ENCODE measurements at regions not wholly inside any gene's neighbourhood (a gene's known extent, or its start where the extent isn't known, plus 50 kb on each side); places are given as distances from the start of the nearest gene placed in this dataset.

GRCh38 chr13:69300131-69300530, 807.5 kb upstream of the ATXN8OS start:
- Mint-ChIP-seq H3K27ac (no peak overlapping the region), H3K27me3 (ENCODE audit: low read depth in 2 of 2) (no peaks in the 10 kb centered on the region), H3K4me3 (no peak overlapping the region), H3K4me1 (no peaks in the 10 kb centered on the region), H3K36me3 (peaks cover 24% of the 10 kb centered on the region), H3K9me3 (peaks cover 15 to 23% of the 10 kb centered on the region in 2 donors)
- H3K4me1 ChIP-seq (ENCODE audit: control insufficient read depth, insufficient read depth, low read length), result no peaks in the 10 kb centered on the region
- ATAC-seq, result no peak
- no peak for DNase-seq
- no peak overlapping the region for H3K27ac ChIP-seq (ENCODE audit: low read length)
- H3K27me3 ChIP-seq (ENCODE audit: control insufficient read depth, insufficient read depth, low read length), result no peaks in the 10 kb centered on the region
- no peak overlapping the region for H3K4me3 ChIP-seq (ENCODE audit: low read length)
- H3K36me3 ChIP-seq (ENCODE audit: control insufficient read depth, insufficient read depth, low read length), result no peaks in the 10 kb centered on the region
- 40% methylated on average over 2 of the region's 2 CpGs for WGBS (ENCODE audit: insufficient coverage)
- TF ChIP-seq CTCF (IDR thresholded peaks at IDR 0.05), result no peak
- intact Hi-C loops (cut with micrococcal nuclease), result no loop called here
- no peaks in the 10 kb centered on the region for H3K9me3 ChIP-seq (ENCODE audit: control insufficient read depth, insufficient read depth, low read length)

GRCh38 chr13:69296130-69296529, 811.5 kb upstream of the ATXN8OS start:
- DNase-seq, result no peak
- no CpG with 5 or more reads among the region's 1 CpG for WGBS (ENCODE audit: insufficient coverage)
- Histone ChIP-seq H3K27ac (ENCODE audit: low read length) (no peak overlapping the region), H3K27me3 (ENCODE audit: control insufficient read depth, insufficient read depth, low read length) (no peaks in the 10 kb centered on the region), H3K4me1 (ENCODE audit: control insufficient read depth, insufficient read depth, low read length) (no peaks in the 10 kb centered on the region), H3K4me3 (ENCODE audit: low read length) (no peak overlapping the region), H3K9me3 (ENCODE audit: control insufficient read depth, insufficient read depth, low read length) (no peaks in the 10 kb centered on the region), H3K36me3 (ENCODE audit: control insufficient read depth, insufficient read depth, low read length) (no peaks in the 10 kb centered on the region)
- no peak overlapping the region for H3K4me3 Mint-ChIP-seq
- intact Hi-C loops (cut with micrococcal nuclease), result no loop called here
- no peak for ATAC-seq
- peaks cover 19% of the 10 kb centered on the region for H3K36me3 Mint-ChIP-seq
- TF ChIP-seq CTCF (IDR thresholded peaks at IDR 0.05), result no peak
- peaks cover 20 to 25% of the 10 kb centered on the region in 2 donors for H3K9me3 Mint-ChIP-seq
- H3K27me3 Mint-ChIP-seq (ENCODE audit: low read depth in 2 of 2), result no peaks in the 10 kb centered on the region
- H3K27ac Mint-ChIP-seq, result no peak overlapping the region
- no peaks in the 10 kb centered on the region for H3K4me1 Mint-ChIP-seq

- no peak for TF ChIP-seq CTCF (IDR thresholded peaks at IDR 0.05)
- H3K27ac Mint-ChIP-seq, result no peak overlapping the region
- no peaks in the 10 kb centered on the region for H3K4me1 Mint-ChIP-seq
- DNase-seq, result no peak
- no peaks in the 10 kb centered on the region for H3K9me3 ChIP-seq (ENCODE audit: control insufficient read depth, insufficient read depth, low read length)
- H3K27me3 Mint-ChIP-seq (ENCODE audit: low read depth in 2 of 2), result no peaks in the 10 kb centered on the region
- no peaks in the 10 kb centered on the region for H3K36me3 ChIP-seq (ENCODE audit: control insufficient read depth, insufficient read depth, low read length)
- ATAC-seq, result no peak
- H3K4me3 ChIP-seq (ENCODE audit: low read length), result no peak overlapping the region
- H3K4me3 Mint-ChIP-seq, result no peak overlapping the region
- 83% methylated on average over 1 of the region's 2 CpGs for WGBS (ENCODE audit: insufficient coverage)
- intact Hi-C loops (cut with micrococcal nuclease), result no loop called here
- no peaks in the 10 kb centered on the region for H3K4me1 ChIP-seq (ENCODE audit: control insufficient read depth, insufficient read depth, low read length)
- H3K36me3 Mint-ChIP-seq, result no peaks in the 10 kb centered on the region
- H3K9me3 Mint-ChIP-seq, result peaks cover 14 to 15% of the 10 kb centered on the region in 2 donors
- no peaks in the 10 kb centered on the region for H3K27me3 ChIP-seq (ENCODE audit: control insufficient read depth, insufficient read depth, low read length)
- no peak overlapping the region for H3K27ac ChIP-seq (ENCODE audit: low read length)
These were observed 814.7 kb upstream of the ATXN8OS start for GRCh38 chr13:69292789-69293425.

DNA sequence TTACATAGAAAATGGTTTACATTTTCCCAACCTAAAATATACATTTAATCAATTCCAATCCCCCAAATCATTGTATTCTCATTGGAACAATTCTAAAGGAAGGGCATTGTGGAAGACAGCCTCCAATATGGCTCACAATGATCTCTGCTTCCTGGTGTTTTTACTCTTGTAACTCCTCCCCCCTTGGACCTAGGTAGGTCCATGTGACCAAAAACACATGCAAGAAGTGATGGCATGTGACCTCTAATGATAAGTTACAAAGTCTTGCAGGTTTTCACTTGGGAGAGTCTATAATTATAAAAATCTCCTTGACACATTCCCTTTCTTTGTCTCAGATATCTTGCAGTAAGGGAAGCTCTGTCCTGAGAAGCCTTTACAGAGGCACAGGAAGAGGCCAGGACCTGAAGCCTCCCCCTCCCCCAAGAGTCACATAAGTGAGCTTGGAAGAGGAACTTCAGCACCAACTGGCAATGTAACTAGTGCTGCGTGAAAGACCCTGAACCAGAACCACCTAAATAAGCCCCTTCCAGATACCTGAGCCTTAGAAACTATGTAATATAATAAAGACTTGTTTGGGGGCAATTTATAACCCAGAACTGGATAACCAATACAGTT, 816.2 kb upstream of the ATXN8OS start:
- no CpG with 5 or more reads among the region's 1 CpG for WGBS (ENCODE audit: insufficient coverage)
- Mint-ChIP-seq H3K27me3 (ENCODE audit: low read depth in 2 of 2) (no peaks in the 10 kb centered on the region), H3K36me3 (no peaks in the 10 kb centered on the region), H3K27ac (no peak overlapping the region), H3K4me1 (no peaks in the 10 kb centered on the region), H3K4me3 (no peak overlapping the region), H3K9me3 (peaks cover 15 to 16% of the 10 kb centered on the region in 2 donors)
- DNase-seq (no peak), ATAC-seq (no peak)
- H3K36me3 ChIP-seq (ENCODE audit: control insufficient read depth, insufficient read depth, low read length), result no peaks in the 10 kb centered on the region
- H3K27me3 ChIP-seq (ENCODE audit: control insufficient read depth, insufficient read depth, low read length), result no peaks in the 10 kb centered on the region
- no peak overlapping the region for H3K4me3 ChIP-seq (ENCODE audit: low read length)
- H3K4me1 ChIP-seq (ENCODE audit: control insufficient read depth, insufficient read depth, low read length), result no peaks in the 10 kb centered on the region
- TF ChIP-seq CTCF (IDR thresholded peaks at IDR 0.05), result no peak
- no peak overlapping the region for H3K27ac ChIP-seq (ENCODE audit: low read length)
- intact Hi-C loops (cut with micrococcal nuclease), result no loop called here
- peaks cover 2% of the 10 kb centered on the region for H3K9me3 ChIP-seq (ENCODE audit: control insufficient read depth, insufficient read depth, low read length)

All from natural killer cell (primary cell).